ENCODE measurements at regions not wholly inside any gene's neighbourhood (a gene's known extent, or its start where the extent isn't known, plus 50 kb on each side); places are given as distances from the start of the nearest gene placed in this dataset.
A peak's percentile ranks its signal among the peaks of the same experiment; 100 is the strongest.

DNA sequence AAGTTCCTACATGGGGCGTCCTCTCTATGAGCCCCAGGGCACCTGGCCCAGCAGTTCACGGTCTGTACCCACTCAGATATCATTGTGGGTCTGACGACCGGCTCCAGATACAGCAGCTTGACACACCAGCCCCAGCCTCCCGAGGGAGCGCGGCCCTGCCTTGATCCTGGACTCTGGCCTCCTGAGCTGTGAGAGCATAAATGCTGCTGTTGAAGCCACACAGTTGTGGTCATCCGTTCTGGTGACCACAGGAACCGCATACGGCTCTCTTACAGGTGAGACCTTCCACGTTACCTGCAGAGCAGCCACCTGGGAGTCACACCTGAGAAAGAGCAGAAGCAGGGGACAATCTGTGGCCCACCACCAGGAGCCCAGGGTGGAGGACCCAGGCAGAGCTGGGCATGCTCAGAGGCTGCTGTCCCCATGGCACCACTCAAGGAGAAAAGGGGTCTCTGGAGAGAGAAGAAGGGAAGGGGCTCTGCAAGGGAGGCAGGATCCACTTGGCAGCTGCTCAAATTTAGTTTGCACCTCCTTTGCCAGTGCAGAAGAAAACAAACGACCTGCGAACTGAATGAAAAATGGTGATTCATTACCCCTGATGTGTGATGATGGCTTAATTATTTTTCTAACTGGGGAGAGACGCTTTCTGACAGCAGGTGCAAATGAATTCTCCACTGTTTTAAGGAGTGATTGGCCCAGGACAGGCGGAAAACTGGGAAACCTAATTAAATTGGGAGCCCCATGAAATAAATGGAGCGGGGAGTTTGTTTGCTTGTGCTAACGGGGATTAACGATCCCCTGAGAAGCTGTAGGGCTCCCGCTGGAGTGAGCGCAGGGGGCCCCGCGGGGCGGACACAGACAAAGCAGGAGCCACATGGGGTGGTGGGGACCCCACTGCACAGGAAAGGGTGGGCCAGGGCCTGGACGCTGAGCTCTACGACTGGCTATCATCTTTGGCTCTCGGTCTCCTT, 208.9 kb downstream of the RBFOX3 start:
- DNase-seq: no peak

DNA sequence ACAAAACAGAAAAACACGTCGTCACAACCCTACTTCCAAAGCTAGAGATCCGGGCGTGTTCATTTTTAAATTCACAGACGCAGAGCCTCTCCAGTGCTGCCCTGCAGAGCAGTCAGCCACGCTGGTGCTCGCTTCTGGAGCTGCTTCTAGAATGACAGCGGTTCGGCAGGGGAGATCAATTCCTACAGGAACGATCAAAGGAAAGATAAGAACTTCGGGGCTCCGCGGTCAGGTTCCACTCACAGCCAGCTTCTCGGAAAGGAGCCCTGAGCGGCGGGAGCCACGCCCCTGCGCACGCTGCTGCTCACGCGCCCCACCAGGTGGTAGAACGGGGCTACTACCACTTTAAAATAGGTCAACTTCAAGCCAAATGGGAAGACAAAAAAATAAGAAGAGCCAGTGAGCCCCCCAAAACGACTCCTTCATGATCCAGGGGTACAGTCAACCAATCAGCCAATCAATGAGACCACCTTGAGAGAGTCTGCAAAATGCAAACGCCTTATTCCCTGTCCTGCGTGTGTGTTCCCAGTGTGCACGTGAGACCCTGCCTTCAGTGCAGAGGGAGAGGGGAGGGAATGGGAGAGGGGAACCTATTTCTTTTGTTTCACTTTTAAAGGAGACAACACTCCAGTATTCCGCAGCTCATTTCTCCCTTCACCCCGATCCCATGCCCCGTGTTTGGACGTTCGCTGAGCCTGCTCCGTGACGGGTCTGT, 209.7 kb downstream of the RBFOX3 start:
- peak in 46 of 56 donors; percentile 4 to 79 (median 40) for DNase-seq

DNA sequence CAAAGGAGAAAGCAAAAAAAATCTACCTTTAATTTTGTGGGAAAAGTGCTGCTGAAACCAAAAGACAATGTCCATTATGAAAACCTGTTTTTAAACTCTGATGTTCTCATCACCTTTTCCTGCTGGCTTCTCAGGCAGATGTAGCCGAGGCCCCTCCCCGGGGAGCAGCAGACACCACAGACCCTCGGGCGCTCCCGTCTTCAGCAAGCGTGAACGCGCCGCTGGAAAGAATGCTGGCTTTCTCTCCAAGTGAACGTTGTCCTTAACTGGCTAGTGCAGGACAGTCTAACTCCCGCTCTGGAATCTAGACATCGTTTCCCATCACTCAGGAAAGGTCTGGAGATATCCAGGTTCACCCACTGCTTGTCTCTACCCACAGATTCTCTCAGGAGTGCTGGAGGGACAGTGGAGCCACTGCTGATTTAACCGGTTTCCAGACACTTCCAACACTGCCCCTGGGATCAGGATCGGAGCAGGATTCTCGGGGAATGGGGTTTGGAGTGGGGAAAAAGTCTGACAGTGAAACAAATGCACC, 211.2 kb downstream of the RBFOX3 start:
- no peak for DNase-seq

DNA sequence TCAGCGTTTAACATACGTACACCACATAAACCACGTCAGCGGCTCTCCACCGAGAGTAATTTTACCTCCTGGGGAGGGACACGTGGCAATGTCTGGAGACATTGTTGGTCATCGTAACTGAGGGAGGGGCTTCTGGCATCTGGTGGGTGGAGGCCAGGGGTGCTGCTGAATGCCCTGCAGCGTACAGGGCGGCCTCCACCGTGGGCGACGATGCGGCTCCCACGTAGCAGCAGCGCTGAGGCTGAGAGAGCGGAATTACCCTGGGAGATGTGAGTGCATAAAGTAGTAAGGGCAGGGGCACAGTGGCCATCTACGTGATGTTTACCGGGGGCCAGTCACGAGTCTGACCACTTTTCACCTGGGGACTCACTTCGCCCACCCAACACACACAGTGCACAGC, 212.4 kb downstream of the RBFOX3 start:
- DNase-seq: no peak

DNA sequence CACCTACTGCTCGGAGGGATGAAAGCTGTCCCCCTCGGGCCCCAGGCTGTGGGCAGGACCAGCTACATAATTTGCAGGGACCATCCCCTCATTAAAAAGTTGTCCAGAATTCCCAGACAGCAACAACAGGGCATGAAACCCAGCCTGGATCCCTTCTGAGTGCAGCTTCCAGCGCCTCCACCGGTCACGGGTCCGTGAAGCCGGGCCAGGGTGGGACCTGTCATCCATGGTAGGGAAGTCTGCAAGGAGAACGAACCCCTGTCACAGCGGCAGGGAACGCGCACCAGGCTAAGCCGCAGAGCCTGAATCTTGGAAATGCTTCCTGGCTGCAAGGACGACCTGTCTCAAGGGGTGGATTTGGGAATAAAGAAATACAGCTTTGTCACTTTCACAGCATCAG, 214.2 kb downstream of the RBFOX3 start:
- no peak for DNase-seq

DNA sequence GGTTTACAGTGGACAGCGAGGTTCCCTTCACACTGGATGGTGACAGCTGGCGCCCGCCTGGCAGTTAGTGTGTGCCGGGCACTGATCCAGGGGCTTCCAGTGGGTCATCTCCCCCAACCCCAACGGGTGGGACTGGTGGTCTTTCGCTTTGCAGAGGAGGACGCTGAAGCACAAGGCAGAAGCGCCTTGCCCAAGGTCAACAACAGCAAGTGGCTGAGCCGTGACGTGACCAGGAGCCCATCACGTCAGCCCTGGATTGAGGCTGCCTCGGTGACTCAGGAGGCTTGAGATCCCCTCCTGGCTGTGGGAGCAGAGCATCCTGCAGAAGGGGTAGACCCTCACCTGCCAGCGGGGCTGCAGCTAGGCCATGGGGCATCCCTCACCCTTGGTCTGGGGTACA, 215.3 kb downstream of the RBFOX3 start:
- no peak for DNase-seq

DNA sequence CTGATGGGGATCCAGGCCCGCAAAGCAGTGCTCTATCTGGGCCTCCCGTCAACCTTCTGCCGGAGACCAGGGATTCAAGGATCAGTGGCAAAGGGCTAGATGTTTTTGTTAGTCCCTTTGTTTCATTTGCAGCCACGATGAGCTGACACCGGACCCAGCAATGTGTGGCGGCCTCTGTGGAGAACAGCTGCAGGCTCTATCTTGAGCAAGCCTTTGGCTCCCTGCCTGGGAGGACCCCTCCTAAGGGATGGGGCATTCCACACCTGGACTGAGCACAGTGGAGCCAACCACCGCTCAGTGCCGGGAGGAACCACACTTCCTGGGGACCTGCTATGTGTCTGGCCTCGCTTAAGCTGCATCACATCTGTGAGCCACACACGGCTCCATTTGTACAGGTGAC, 215.8 kb downstream of the RBFOX3 start:
- DNase-seq: no peak

DNA sequence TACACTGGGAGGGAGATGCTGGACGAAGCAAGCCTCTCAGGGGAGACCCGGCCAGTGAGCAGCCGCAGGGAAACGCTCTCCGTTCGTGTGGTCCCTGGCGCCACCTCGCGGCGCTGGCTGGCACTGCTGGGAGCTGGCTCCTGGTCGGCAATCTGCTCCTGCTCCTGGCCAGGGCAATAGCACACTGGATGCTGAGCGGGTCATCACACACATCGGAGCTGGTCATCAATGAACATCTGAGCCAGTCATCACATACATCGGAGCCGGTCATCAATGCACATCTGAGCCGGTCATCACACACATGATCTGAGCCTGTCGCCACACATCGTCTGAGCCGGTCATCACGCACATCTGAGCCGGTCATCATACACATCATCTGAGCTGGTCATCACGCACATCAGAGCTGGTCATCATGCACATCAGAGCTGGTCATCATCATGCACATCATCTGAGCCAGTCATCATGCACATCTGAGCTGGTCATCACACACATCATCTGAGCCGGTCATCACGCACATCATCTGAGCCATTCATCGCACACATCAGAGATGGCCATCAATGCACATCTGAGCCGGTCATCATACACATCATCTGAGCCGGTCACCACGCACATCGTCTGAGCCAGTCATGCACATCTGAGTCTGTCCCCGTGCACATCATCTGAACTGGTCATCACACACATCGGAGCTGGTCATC, 217.3 kb downstream of the RBFOX3 start:
- DNase-seq: peak in 53 of 56 donors; percentile 6 to 86 (median 55)

DNA sequence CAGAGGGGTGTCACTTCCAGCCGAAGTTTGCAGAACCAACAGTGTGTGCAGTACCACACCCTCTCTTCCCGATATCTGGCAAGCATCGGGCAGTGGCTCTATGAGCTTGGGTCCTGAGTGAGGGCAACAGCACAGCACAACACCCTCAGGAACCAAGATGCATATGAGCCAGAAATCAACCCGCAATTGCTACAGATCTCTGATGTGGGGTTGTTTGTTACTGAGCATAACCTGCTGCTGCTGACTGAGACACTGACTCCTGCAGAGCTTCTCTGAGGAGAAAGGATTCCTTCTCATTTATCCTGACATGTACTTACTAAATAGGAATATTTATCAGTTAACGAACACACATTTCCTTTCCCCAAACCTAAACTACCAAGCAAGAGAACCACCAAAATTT, 218.3 kb downstream of the RBFOX3 start:
- no peak for DNase-seq

DNA sequence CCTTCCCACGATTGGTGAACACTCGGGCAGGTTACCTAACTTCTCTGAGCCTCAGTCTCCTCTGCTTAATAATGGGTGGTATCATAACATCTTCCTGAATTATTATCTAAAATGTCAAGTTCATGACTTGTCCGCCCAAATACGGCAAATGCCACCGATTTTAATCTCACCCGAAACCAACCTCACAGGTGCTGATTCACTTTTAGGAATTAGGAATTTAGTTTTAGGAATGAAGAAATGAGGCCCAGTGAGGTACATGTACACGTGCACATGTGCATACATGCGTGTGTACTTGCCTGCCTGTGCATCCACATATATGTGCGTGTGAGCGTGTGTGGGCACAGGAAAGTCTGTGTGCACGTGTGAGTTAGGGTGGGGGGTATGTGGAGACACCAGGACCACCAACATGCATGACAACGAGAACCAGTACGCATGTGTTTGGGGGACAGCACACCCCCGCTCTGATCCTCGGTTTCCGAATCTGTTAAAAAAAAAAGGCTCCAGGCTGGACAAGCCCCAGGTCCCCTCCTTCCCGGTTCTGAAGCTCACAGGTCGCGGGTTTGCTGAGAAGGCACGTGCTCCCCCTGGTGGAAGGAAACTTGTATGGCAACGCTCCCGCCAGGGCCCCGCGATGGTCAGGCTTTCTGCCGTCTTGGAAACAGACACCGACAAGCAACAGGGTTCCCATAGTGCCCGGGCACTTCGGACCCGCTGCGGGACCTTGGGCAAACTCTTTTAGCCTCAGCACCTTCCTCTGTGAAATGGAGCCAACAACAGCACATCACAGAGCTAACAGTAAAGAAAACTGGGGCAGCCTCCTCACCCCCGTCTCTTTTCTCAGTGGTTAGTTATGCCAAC, 219.2 kb downstream of the RBFOX3 start:
- DNase-seq: peak in 46 of 56 donors; percentile 1 to 77 (median 34)

DNA sequence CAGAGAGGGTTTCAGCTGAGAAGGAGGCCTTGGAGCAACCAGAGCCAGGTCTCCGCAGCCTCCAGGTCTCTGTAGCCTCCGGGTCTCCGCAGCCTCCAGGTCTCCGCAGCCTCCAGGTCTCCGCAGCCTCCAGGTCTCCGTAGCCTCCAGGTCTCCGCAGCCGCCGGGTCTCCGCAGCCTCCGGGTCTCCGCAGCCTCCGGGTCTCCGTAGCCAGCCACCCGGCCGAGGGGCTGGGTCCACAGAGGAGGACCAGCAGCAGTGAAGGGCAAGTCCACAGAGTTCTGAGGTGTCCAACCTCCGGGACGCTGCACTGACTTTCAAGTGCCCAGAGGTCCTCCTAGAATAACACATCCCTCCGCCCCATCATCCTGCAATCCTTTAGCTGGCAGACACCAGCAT, 221.0 kb downstream of the RBFOX3 start:
- DNase-seq: no peak

DNA sequence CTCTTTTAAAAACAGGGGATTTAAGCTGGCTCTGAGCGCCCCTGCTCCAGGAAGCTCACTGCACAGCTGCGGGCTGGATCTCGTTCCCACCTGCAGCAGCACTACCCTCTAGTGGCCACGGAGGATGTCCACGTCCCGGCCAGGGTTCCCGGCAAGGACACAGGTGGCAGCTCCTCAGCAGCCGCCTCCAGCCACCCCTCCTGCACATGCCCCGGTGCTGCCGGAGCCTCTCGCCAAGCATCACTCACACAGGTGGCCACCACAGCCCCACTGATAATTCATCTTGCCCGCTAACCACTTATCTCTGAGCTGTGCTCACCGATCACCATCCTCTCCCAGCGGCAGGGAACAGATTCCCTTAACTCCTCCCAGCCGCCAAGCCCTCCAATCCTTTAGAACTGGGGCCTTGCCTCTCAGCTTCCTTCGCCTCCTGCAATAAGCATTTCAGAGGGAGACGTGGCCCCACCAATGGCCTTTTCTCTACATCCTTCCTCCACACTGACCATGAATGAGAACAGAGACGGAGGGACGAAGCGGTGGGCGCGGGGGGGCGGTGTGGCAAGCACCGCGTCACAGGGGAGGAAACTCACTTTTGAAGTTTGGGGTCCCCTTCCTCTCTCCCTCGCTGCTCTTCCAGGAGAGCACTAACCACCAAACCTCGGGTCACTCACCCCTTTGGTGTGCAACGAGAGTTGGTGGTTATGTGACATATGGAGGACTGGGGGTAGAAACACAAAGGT, 222.1 kb downstream of the RBFOX3 start:
- DNase-seq: peak in 21 of 56 donors; percentile 4 to 43 (median 17)

DNA sequence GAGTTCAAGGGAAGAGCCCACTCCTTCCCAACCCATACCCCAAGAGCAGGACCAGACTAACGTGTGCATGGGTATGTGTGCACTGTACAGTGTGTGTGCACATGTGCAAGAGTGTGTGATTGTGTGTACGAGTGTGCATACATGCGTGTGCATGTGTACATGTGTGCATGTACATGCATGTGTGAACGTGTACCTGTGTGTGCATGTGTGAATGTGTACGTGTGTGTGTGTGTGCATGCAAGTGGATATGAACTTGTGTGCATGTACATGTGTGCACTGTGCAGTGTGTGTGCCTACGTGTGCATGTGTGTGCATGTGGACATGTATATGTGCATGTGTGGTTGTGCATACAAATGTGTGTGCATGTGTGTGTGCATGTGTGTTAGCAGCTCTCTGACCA, 223.1 kb downstream of the RBFOX3 start:
- no peak for DNase-seq

DNA sequence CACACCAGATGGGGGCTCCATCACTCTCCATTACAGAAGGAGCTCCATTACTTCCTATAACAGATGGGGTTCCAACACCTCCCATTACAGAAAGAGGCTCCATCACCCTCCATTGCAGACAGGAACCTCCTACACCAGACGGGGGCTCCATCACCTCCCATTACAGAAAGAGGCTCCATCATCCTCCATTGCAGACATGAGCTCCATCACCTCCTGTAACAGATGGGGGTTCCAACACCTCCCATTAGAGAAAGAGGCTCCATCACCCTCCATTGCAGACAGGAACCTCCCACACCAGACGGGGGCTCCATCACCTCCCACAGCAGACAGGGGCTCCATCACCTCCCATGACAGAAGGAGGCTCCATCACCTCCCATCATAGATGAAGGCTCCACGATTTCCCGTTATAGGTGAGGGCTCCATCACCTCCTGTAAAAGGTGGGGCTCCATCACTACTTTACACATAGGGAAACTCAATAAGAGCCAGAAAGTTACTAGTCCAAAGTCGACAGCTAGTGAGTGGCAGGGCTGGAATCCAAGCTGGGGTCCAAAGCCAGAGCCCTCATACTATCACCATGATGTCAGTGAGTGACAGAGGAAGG, 224.8 kb downstream of the RBFOX3 start:
- no peak for DNase-seq

DNA sequence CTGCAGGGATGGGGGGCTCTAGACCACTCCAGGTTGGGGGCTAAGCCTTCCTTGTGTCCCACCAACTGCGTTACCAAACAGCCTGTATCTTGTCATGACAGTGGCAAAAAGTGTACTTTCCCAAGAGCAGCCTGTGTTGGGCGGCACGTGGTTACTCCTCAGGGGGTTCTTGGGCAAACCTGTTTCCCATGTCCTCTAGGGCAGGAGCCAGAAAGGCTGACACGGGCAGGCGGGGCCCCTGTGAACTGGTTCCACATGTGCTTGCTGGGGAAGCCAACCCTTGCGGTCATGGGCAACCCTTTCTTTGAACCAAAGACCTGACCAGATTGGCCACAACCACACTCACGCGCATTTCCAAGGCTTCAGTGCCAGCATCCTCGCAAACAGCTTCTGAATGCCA, 228.5 kb downstream of the RBFOX3 start:
- DNase-seq: no peak

DNA sequence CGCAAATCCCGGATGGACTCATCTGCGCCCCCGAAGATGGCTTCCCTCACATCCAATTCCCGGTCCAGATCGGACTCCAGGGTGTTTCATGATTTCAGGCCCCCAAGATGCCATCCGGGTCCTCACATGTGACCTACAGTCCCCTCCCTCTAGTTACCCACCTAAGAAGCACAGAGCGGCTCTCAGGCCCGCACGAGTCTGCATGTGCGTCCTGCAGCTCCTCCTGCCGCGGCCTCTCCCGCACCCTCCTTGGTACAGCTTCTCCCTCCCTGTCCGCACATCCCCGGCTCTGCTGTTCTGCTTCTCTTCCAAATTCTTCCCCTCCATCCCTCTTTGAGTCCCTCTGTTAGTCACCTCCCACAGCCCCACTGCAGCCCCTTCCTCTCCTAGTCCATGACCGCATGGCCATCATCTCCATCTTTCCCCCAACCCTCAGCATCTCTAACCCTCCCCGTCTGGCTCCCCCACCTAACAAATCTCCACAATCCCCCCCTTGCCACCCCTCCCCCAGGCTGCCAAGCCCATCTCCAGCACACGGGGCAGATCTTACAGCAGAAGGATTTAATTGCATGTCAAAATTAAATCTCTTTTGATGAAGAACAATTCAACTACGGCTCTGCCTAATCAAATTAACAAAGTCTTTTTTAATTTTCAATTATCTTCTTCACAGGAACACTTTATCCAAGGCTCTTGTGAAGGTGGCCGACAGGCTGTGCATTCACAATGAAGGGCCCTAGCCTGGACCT, 231.0 kb downstream of the RBFOX3 start:
- DNase-seq: no peak

DNA sequence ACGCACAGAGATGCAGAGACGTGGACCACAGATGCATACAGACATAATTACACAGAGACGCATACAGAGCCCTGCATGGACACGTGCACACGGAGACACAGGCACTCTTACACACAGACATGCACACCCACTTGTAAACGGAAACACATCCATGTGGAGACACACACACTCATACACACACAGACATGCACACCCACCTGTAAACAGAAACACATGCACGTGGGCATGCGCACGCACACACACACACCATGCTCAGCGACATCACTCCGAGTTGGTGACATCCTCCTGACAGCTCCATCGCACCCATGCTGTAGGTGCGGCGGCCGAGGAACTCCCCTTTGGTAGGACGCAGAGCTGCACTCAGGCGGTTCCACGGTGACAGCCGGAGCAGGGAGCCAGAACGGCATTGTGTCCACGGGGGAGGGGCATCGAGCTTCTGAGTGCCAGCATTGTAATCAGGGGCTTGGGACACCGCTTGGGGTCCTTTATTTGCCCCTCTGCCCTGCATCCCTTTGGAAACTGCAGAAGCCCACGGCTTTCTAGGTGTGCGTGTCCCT, 233.5 kb downstream of the RBFOX3 start:
- DNase-seq: no peak

DNA sequence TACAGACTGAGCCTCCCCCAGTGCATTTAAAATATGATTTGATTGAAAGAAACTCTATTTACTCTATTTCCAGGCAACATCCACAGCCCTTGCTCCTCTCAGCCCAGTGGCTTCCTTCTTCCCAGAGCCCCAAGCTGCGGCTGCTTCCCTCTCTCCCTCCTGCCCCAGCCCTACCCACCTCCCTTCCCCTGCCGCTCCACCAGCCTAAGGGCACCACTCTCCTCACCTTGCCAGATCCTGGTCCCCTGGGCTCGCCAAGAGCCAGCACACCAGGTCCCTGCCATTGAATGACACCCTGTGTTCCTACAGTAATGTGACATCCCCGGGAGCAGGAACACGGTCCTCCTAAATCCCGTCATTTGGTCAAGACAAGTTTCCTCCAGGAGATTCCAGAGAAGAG, 236.0 kb downstream of the RBFOX3 start:
- no peak for DNase-seq
